ENCODE measurements at regions not wholly inside any gene's neighbourhood (a gene's known extent, or its start where the extent isn't known, plus 50 kb on each side); places are given as distances from the start of the nearest gene placed in this dataset.

DNA sequence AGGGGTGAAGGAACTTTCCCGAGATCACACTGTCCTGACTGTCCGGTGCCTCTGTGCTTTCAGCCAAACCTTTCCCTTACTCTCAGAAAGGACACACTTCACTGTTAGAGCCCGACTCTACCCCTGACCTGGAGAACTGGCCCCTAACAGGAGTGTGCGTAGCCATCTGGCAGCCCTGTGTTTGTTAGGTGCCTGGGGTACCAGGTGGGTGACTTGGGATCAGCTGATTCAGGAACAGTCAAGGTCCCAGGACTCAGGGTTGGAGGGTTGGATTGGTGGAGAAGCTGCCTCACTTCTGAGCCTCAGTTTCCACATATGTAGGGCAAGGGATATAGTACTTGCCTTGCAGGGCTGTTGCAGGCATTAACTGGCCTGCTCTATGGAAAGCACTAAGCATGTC is 98.3 kb upstream of the SLC6A11 start:
- TF ChIP-seq, protein P1, sequence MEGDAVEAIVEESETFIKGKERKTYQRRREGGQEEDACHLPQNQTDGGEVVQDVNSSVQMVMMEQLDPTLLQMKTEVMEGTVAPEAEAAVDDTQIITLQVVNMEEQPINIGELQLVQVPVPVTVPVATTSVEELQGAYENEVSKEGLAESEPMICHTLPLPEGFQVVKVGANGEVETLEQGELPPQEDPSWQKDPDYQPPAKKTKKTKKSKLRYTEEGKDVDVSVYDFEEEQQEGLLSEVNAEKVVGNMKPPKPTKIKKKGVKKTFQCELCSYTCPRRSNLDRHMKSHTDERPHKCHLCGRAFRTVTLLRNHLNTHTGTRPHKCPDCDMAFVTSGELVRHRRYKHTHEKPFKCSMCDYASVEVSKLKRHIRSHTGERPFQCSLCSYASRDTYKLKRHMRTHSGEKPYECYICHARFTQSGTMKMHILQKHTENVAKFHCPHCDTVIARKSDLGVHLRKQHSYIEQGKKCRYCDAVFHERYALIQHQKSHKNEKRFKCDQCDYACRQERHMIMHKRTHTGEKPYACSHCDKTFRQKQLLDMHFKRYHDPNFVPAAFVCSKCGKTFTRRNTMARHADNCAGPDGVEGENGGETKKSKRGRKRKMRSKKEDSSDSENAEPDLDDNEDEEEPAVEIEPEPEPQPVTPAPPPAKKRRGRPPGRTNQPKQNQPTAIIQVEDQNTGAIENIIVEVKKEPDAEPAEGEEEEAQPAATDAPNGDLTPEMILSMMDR (IDR thresholded peaks at IDR 0.05), result no peak

DNA sequence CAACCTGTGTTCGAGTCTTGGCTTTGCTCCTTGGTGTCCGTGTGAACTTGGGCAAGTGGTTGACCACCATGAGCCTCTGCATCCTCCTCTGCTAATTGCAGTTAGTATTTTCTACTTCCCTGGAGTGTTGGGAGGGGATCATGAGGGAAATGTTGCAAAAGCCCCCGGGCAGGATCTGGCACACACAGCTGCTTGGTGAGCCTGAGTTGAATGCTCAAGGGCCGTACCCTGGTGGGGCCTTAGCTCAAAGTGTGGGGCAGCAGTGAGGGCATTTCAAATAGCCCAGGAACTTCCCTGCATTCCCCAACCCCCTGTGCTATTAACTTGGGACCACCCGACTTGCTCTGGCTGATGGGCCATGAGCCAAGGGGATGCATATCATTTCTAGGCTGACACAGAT is 94.9 kb upstream of the SLC6A11 start:
- Histone ChIP-seq H3K27ac (no peak overlapping the region), H3K27me3 (peaks cover 13% of the 10 kb centered on the region)
- TF ChIP-seq, protein P1 (IDR thresholded peaks at IDR 0.05), result no peak

More for the DNA sequence above, 98.3 kb upstream of the SLC6A11 start:
- no peaks in the 10 kb centered on the region for H3K36me3 ChIP-seq
- no peaks in the 10 kb centered on the region for H3K4me1 ChIP-seq (ENCODE audit: control insufficient read depth in 1 of 2, insufficient read depth in 1 of 2, low read depth in 1 of 2, low read length in 1 of 2)
- H3K4me3 ChIP-seq (ENCODE audit: low read depth in 1 of 2, low read length in 1 of 2), result no peak overlapping the region
- H3K9me3 ChIP-seq, result no peaks in the 10 kb centered on the region
- no peak overlapping the region for H3K27ac ChIP-seq
- H3K27me3 ChIP-seq, result peaks cover 21% of the 10 kb centered on the region

DNA sequence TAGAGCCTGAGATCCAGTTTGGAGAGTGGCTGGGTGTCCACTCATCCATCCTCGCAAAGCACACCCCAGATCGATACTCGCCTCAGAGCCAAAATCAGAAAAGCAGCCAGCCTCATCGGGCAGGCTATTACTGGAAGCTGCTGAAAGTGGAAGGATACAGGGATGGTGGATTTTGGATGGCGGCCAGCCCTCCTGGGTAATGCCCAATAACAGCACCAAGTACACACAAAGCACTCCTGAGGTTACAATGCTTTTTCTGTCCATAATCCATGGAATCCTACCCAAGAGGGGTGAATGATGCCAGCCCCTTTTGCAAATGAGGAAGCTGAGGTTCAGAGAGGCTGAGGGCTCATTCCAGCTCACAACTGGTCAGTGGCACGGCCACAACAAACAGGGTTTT is 93.1 kb upstream of the SLC6A11 start:
- H3K4me3 ChIP-seq (ENCODE audit: low read depth in 1 of 2, low read length in 1 of 2), result no peak overlapping the region
- H3K27ac ChIP-seq, result no peak overlapping the region
- no peaks in the 10 kb centered on the region for H3K36me3 ChIP-seq
- TF ChIP-seq, protein P1 (IDR thresholded peaks at IDR 0.05), result no peak
- H3K27me3 ChIP-seq, result peaks cover 13% of the 10 kb centered on the region
- H3K4me1 ChIP-seq (ENCODE audit: control insufficient read depth in 1 of 2, insufficient read depth in 1 of 2, low read depth in 1 of 2, low read length in 1 of 2), result no peaks in the 10 kb centered on the region
- no peaks in the 10 kb centered on the region for H3K9me3 ChIP-seq

More for the DNA sequence above, 94.9 kb upstream of the SLC6A11 start:
- Histone ChIP-seq H3K4me1 (ENCODE audit: control insufficient read depth in 1 of 2, insufficient read depth in 1 of 2, low read depth in 1 of 2, low read length in 1 of 2) (no peaks in the 10 kb centered on the region), H3K9me3 (no peaks in the 10 kb centered on the region), H3K4me3 (ENCODE audit: low read depth in 1 of 2, low read length in 1 of 2) (no peak overlapping the region), H3K36me3 (no peaks in the 10 kb centered on the region)

DNA sequence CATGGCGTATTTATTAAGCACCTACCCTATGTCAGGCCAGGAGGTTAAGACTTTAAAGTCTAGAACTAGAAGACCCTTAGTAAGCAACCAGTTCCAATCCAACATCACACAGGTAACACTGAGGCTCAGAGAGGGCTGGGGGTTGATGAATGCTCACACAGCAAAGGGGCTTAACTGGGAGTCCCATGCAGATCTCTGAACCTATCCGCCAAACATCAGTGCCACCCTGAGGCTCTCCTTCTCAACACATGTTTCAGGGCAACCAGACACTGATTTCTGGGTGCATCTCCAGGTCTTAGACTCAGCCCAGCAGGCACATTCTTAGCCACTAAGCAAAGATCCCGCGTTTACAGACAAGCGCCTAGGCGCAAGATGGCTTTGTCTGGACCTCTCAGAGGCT is 92.0 kb upstream of the SLC6A11 start:
- Histone ChIP-seq H3K4me3 (ENCODE audit: low read depth in 1 of 2, low read length in 1 of 2) (no peak overlapping the region), H3K27ac (no peak overlapping the region), H3K4me1 (ENCODE audit: control insufficient read depth in 1 of 2, insufficient read depth in 1 of 2, low read depth in 1 of 2, low read length in 1 of 2) (no peaks in the 10 kb centered on the region), H3K27me3 (peaks cover 13% of the 10 kb centered on the region), H3K36me3 (no peaks in the 10 kb centered on the region), H3K9me3 (no peaks in the 10 kb centered on the region)
- TF ChIP-seq, protein P1 (IDR thresholded peaks at IDR 0.05), result no peak

DNA sequence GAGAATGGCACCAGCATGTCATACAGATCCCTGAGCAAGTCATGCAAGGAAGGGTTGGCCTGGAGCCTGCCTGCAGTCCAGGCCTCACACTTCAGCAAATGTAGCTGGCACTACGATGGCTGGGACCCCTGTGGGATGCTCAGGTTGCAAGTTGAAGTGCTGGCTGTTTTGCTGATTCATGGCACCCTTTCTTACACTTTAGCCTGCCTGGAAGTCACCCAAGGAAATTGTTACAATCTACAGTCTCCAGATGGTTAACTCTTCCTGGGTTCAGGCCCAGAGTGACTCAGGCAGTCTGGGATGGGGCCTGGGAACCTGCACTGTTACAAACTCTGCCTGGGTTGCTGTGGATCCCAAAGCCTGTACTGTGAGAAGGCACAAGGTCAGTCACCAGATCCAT is 91.0 kb upstream of the SLC6A11 start:
- H3K4me1 ChIP-seq (ENCODE audit: control insufficient read depth in 1 of 2, insufficient read depth in 1 of 2, low read depth in 1 of 2, low read length in 1 of 2), result no peaks in the 10 kb centered on the region
- H3K4me3 ChIP-seq (ENCODE audit: low read depth in 1 of 2, low read length in 1 of 2), result no peak overlapping the region
- H3K9me3 ChIP-seq, result no peaks in the 10 kb centered on the region
- no peak overlapping the region for H3K27ac ChIP-seq
- TF ChIP-seq, protein P1 (IDR thresholded peaks at IDR 0.05), result no peak
- H3K27me3 ChIP-seq, result peaks cover 13% of the 10 kb centered on the region
- no peaks in the 10 kb centered on the region for H3K36me3 ChIP-seq

DNA sequence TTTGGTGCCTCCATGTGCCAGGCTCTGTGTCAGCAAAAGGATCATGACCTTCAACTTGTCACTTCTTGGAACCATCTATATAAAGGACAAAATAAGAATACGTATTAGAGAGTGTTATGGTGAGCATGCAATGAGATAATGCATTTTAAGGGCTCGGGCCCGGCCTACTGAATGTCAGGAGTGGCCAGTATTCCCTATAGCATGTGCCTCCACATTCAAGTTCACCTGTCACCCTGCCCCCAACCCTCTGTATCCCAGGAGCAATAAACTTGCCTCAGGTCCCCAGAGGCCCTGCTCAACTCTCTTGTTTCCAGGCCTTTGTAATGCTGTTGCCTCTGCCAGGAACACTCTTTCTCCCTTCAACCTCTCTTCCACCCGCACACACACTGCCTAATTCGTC is 90.2 kb upstream of the SLC6A11 start:
- Histone ChIP-seq H3K27ac (no peak overlapping the region), H3K4me3 (ENCODE audit: low read depth in 1 of 2, low read length in 1 of 2) (no peak overlapping the region), H3K4me1 (ENCODE audit: control insufficient read depth in 1 of 2, insufficient read depth in 1 of 2, low read depth in 1 of 2, low read length in 1 of 2) (no peaks in the 10 kb centered on the region), H3K27me3 (peaks cover 13% of the 10 kb centered on the region), H3K36me3 (no peaks in the 10 kb centered on the region), H3K9me3 (no peaks in the 10 kb centered on the region)
- TF ChIP-seq, protein P1 (IDR thresholded peaks at IDR 0.05), result no peak
